ENCODE measurements at regions not wholly inside any gene's neighbourhood (a gene's known extent, or its start where the extent isn't known, plus 50 kb on each side); places are given as distances from the start of the nearest gene placed in this dataset.

GRCh38 chr3:113151461-113152031, 59.8 kb upstream of the BOC start:
- TF ChIP-seq CTCF (IDR thresholded peaks at IDR 0.05), result no peak
- TF ChIP-seq POLR2A (IDR thresholded peaks at IDR 0.05), result no peak

Measured in transverse colon (tissue), 3 donors.